ENCODE measurements at regions not wholly inside any gene's neighbourhood (a gene's known extent, or its start where the extent isn't known, plus 50 kb on each side); places are given as distances from the start of the nearest gene placed in this dataset.
"Not testable (repeated sequence)": the region's sequence is repeated elsewhere in the genome, so short reads cannot be mapped to it uniquely, and the experiment has no call there.

DNA sequence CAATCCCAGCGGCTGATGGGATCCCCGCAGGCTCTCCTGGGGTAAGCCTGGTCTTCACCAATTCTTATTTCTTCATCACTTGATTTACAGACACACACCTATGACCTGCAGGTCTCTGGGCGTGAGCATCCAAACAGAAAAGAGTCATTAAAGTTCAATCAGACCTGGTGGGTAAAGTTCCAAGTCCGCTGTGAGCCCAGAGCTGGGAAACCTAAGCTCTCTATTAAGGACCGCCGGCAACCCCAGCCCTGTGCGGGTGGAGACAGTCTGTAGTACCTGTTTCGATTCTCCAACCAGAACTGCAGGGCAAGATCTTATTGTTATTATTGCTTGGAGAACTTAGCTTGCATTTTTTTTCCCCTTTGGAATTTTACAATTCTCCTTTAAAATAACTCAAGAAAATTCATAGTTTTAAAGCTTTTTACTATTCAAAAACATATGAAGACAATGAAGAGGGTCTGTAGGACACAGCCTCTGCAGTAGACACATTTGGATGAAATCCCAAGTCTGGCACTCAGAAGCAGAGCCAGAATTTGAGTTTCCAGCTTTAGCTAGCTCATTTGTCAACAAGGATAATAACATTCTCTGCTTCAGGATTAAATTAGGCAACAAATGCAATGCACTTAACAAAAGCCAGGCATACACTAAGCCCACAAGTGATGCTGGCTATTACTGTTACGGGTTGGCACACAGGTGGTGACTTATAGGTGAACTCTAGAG lies 376.4 kb downstream of the INSIG2 start:
- DNase-seq (ENCODE audit: low read depth in 2 of 2) = no peak

DNA sequence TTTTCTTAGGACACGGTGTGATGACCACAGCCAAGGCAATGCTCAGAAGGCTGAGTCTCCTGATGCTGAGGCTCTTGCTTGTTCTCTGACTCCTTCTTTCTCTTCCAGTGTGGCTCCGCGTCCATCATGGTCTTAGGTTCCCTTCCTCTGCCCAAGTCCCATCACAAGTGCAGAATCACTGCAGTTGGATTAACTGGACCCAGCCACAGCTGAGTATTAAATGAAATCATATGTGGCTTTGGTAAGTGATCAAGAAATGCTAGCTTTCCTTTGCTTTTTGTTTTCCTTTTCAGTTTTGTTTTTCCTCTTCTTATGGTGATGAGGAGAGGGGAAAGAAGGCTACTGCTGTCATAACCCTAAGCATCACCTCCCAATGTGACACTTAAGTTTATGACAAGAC lies 375.8 kb downstream of the INSIG2 start:
- DNase-seq (ENCODE audit: low read depth in 2 of 2) = no peak

DNA sequence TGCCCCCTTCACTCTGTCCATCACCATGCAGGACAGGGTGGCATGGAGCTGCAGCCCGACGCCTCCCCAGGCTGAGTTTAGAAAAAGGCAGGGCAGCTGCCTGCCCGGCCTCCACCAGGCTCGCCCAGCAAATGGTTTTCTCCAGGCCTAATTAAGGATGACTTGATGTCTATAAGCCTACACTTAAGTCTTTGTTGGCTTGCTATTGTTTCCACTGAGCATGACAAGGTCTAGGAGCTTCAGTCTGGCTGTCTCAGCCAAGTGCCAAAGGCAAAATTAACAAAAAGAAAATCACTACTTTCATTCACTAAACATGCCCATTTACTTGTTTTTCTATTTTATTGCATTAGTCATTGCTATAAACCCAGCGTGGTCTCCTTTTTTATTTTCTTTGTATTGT lies 372.2 kb downstream of the INSIG2 start:
- DNase-seq (ENCODE audit: low read depth in 2 of 2) = no peak

DNA sequence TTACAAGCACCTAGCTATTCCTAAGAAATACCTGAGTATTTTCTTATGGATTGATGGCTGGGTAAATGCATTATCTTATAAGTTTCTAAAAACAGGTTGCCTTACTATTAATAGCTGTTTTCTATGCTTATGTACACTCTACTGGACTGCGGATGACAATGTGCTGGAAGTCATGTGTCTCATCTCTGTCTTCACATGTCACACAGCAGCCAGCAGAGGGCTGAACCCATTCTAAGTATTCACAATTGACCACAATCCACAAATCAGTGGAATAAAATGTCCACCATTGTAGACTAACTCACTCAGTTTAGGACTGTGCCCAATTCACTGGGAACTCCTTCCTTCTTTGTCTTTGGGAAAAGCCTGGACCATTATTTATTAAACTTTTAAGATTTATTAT lies 371.2 kb downstream of the INSIG2 start:
- DNase-seq (ENCODE audit: low read depth in 2 of 2) = no peak

DNA sequence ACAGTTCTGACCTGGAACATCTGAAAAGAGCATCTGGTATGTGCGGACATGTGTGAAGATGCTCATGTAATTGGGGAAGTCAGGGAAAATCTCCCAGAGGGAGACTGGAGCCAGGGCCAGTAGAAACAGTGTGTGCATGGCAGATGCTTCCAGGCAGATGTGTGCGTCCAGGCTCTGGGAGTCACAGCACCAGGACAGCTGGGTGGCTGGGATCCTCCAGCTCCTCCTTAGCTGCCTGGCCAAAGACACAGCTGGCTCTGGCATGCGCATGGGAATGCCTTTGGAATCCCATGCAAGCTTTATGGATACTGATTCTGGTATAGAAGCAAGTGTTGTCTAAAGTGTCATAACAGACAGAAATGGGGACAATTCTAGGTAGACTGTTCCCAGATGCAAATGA lies 369.7 kb downstream of the INSIG2 start:
- DNase-seq (ENCODE audit: low read depth in 2 of 2) = no peak

DNA sequence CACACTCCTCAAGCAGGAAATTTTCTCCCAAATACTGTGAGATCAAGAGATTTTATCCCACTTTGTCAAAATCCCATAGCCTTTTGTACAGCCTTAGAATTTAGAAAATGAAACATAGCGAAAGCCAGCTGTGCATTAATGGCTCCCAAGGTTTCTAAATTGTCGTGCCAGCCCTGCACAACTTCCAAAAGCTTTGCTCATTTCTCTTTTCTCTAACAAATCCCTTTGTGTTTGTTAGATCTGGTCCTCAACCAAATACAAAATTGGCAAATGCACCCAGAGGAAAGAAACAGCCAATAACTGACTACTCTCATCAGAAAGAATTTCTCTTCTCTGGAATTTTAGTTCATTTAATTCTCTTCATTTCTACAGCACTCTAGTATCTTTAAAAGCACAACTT lies 361.1 kb downstream of the INSIG2 start:
- DNase-seq (ENCODE audit: low read depth in 2 of 2) = no peak

DNA sequence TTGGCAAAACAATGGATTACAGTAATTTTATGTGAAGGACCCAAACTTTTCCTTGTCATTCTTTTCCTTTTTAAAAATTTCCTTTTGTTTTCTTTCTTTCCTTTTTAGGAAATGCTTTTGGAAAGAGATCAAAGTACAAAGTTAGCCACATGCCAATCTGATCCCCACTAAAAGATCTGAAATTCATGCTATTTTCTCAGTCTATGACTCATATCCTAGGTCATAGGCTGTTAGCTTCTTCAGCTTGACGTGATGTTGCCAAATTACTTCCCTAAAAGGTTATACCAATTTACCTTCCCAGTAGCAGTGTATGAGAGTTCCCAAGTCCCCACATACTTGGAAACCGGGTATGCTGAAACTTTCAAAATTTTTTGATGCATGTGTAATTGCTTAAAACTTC lies 355.3 kb downstream of the INSIG2 start:
- DNase-seq (ENCODE audit: low read depth in 2 of 2) = no peak

DNA sequence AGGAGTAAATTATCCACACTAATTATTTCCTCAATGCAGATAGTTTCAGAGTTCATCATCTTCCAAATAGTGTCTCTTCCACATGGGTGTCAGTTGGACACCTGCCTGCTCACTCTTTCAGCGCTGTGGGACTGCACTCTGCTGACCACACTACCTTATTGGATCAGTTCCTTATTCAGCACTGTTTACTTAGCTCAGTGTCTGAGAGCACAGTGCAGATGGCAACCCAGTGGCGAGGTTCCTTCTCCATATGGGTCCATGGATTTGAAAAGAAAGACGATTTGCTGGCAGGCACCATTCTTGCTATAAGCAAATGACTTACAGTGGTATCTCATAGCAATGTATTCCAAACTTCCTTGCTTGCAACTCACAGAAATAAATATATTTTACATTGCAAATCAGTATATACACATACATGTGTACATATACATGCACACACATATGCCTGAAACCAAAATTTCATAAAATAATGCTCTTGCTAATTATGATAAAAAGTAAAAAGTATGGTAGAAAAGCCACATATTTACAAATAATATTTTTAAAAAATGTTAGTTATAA lies 354.8 kb downstream of the INSIG2 start:
- no peak for DNase-seq (ENCODE audit: low read depth in 2 of 2)

DNA sequence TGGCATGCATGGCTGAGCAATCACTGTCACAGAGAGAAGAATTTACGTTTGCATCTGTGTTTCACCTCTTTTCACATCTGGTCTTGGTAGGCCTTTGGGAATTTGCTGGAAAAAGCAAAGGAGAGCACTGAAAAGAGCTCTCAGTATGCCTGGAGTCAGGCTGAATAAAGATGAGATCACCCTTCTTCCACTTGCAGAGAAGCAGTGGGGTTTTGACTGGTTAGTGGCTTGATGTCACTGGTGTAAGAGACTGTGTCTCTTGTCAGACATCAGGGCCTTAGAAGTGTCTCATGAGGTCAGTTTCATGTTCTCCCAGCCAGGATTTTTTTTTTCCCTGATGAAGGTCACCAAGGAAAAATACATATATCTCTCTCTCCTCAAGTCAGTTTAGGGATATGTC lies 353.8 kb downstream of the INSIG2 start:
- no peak for DNase-seq (ENCODE audit: low read depth in 2 of 2)

DNA sequence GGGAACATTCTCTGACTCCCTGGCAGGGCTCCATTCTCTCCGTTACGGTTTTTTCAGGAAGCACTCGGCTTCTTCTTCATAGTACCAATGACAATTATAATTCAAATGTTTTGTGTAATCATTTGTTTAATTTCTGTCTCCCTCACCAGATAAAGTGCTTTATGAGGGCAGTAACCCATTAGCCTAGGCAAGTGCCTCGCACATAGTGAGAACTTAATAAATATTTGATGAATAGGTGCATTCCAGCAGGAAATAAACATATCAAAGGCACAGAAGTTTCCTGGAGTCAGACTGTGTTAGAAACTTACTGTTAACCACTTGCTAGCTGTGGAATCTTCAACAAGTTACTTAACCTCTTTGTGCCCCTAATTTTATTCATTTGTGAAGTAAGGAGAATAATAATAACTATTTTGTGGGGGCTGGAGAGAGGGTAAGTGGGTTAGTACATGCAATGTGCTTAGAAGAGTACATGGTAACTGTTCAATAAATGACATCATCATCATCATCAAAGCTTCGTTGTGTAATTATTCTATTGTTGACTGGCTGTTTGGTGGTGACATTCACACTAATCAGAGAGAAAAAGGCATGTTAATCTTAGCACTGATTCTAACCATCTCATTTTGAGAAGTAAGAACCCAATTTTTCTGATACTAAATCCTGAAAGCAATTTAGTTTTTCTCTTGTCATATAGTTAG lies 352.3 kb downstream of the INSIG2 start:
- no peak for DNase-seq (ENCODE audit: low read depth in 2 of 2)

DNA sequence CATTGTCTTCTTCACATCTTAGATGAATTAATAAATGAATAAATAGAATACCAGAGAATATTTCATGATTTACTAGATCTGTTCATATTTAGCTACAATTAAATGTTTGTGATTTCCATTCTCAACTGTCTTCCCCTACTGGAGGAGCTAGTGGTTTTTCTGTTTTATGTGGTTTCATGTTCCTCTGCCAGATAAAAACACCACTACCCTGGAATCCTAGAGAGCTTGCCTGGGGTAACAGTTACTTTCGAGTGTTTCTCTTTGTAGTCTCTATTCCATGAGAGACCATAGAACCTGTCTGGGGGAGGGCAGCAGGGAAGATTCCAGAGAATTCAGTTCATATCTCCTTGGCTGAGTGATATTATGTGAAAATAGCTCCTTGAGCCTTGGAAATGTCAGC lies 349.2 kb downstream of the INSIG2 start:
- no peak for DNase-seq (ENCODE audit: low read depth in 2 of 2)

DNA sequence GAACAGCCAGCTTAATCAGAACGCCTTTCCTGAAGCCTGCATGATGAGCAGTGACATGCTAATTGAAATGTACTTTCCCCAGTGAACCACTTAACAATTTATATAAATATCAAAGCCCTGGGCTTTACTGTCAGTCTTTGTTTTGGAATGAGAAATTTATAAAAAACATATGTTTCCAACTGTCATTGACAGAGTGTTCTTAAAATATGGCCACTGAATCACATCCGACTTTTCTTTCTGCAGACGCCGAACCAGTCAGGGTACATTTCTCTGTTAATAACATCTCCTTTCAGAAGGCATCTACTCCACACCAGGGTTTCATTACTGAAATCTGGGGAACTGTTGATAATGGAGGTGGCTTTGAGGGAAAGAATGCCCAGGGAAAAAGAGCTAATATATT lies 343.7 kb downstream of the INSIG2 start:
- no peak for DNase-seq (ENCODE audit: low read depth in 2 of 2)

DNA sequence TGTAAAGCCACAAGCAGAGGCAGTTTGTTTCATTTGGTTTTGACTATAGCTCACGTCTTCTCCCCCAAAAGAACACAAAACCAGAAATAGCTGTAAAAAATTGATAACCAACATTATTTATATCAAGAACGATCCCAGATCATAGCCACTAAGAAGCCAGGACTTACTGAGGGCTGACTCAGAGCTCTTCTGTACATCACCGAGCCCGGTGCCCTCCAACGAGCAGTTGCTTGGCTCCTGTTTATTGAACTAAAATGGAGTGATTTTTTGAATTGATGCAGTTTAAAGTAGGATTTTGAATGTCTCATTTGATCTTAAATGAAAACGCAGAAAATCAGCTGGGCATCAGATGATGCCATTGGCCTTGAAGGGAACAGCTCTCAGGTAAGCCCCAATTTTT lies 343.3 kb downstream of the INSIG2 start:
- DNase-seq (ENCODE audit: low read depth in 2 of 2) = no peak

DNA sequence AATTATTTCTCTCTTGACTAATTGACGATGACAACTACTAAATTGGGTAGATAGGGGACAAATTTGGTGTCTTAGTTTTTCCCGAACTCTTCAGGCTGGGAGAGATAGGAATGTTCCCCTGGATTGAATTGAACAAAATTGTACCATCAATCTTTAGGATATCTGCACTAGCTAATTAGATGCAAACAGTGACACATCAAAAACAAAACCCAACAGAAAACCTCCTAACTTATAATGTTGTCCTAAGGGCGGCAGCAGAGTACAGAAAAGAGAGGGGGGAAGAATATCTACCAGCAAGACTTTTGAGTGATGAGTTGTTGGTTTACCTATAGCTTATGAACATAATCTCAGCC lies 342.9 kb downstream of the INSIG2 start:
- no peak for DNase-seq (ENCODE audit: low read depth in 2 of 2)

DNA sequence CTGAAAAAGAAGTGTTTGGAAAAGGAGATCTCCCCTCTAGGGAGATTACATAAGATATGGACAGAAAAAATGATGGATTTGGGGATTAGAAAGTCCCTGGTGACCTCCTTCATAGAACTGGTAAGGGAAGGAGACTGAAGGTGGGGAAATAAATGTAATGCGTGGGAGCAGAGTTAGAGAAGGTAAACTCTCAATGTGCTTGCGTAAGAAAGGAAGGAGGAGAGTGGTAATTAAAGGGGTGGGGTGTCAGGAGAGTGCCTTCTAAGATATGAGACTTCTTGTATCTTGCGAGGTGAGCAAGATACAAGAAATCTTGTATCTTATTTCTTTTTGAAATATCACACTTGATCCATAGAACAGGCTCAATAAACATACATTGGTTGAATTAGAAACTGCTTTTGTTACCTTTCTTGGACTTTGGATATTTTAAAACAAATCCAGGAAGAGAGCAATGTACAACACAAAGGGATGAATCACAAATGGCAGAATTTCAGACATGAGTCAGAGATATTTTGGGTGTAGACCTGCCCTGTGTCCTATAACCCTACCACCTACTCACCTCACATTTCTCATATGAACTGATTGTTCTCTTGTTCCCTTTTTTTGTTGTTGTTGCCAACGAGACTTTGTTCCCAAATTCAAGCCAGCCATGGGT lies 342.4 kb downstream of the INSIG2 start:
- DNase-seq (ENCODE audit: low read depth in 2 of 2) = no peak

DNA sequence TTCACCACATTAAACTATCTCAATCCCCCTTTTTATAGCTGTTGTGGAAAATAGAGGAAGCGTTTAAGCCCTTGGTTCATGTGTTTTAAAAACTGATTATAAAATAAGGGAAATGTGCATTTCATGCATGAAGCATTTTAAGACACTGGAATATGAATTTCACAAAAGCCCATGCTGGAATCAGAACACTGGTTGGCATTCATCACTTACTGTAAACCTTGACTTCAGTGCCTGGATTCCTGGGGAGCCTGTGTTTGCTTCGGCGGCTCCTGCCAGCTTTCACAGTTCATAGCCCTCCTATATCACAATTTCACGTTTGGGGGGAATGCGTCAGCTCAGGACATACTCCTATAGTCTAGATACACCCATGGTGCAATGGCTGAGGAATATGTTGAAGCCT lies 336.9 kb downstream of the INSIG2 start:
- no peak for DNase-seq (ENCODE audit: low read depth in 2 of 2)

DNA sequence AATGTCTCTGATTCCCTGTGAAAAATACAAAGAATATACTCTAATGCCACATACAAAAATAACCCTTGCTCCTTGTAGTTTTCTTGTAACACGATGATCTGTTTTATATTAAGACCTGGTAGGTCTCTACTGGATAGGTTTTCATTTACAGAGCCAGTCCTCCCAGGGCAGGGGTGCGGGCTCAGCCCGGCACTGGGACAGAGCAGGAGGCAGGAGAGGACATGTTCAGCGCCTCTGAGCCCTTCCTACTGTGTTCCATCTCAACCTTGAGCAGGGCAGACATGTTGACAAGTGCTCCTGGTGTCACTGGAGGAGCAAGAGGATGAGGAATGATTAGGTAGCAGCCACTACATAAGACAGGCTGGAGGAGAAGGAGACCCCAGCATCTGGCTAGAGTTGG lies 335.5 kb downstream of the INSIG2 start:
- DNase-seq (ENCODE audit: low read depth in 2 of 2) = no peak

DNA sequence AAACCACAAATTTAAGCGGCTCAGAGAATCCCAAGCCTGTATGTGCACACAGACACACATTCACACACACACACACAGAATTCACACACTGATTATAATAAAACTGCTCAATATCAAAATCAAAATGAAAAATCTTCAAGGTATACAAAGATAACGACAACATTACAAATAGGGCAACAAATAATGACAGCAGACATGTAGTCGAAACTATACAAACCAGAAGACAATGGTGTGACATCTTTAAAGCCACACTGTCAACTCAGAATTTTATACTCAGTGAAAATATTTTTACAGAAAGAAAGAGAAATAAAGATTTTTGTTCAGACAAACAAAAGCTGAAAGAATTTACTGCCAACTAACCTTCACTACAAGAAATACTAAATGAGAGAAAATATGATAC lies 333.4 kb downstream of the INSIG2 start:
- DNase-seq (ENCODE audit: low read depth in 2 of 2) = no peak

DNA sequence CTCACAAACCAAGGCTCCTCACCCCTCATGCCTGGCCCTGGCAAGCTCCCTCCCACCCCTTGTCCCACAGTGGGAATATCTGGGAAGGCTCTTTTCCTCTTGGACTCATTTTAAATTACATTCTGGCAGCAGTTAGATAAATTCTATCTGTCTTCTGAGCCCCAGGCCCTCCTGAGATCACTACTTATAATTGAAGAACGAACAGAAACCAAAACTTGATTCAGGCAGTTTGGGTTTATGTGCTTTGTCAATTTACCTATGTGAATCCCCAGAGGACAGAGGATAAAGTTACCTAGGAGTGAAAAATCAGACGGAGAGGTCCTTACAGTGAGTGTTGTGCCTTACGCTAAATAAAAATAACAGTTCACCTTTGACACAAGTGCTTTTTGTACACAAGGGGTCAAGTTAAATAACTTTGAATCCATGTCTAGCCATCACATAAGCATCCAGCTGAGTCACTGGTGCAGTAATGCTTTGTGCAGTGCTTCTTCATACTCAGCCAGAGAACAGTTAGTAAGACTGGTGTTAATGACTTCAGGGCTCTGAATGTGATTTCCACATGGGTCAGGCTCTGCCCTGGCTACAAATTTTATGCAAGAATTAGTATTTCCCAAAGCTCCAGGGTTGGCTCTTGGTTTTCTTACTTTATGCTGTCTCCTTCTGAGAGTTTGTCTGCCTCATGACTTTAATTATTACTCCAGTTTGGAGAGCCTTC lies 329.3 kb downstream of the INSIG2 start:
- no peak for DNase-seq (ENCODE audit: low read depth in 2 of 2)

DNA sequence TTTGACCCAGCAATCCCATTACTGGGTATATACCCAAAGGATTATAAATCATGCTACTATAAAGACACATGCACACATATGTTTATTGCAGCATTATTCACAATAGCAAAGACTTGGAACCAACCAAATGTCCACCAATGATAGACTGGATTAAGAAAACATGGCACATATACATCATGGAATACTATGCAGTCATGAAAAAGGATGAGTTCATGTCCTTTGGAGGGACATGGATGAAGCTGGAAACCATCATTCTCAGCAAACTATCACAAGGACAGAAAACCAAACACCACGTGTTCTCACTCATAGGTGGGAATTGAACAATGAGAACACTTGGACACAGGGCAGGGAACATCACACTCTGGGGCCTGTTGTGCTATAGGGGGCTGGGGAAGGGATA lies 326.9 kb downstream of the INSIG2 start:
- DNase-seq (ENCODE audit: low read depth in 2 of 2) = not testable (repeated sequence)

DNA sequence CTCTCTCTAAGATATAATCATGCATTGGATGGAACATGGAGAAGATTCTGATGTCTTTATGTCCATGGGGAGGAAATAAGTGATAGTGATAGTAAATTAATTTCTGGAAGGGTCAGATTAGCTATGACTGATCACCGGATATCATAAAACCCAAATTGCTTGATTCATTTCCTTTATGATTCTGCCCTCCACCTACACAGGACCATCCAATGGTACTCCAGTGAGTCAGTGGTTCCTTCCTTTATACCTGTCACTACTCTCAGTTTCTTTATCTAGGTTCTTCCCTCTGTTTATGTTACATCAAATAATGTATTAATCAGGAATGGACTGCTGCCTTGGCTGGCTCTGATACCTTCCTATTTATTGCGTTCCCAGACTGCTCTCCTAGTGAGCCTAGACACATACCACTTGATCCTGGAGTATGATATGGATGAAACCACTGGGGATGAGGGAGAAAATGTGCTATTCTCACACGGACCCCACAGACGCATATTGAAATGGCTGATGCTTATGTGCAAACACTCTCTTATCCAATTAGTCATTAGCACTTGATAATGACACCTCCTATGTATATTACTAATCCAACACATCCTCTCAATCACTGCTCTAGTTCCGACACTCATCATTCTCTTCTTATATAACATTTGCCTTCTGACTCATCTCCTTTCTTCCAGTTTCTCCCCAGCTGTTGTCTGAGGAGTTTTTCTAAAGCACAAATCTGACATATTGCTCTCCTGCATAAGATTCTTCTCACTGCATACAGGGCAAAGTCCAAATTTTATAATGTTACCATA lies 315.6 kb downstream of the INSIG2 start:
- DNase-seq (ENCODE audit: low read depth in 2 of 2) = no peak

DNA sequence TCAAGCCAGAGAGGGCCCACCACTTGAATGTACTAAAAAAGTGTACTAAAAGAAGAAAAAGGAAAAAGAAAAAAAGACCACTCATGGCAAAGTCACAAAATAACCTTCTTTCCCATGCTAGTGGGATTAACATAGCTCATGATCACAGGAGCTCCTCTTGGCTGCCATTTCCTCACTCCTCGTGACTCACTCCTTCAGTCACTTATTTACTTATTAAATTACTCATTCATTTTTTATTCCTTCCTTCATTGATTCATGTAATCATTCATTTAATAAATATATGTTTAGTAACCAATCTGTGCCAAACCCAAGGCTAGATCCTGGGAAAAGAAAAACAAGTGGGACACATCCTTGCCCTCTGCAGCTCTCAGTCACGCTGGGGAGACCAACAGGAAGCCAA lies 300.5 kb downstream of the INSIG2 start:
- no peak for DNase-seq (ENCODE audit: low read depth in 2 of 2)
